K562 (cell line): ENCODE measurements at regions not wholly inside any gene's neighbourhood (a gene's known extent, or its start where the extent isn't known, plus 50 kb on each side); places are given as distances from the start of the nearest gene placed in this dataset.

Source experiments
- CHD1 ChIP-seq: fragments of 200-600 bp; sonication (generic); IDR thresholded peaks from one replicate; pipeline ENCODE4 v1.6.1; 2012; ENCODE audit warnings: mild to moderate bottlenecking, moderate library complexity, low read length, inconsistent platforms
- CXXC5 ChIP-seq: fragments of 250-450 bp; sonication (Bioruptor Pico); IDR thresholded peaks from 2 replicates; pipeline ENCODE4 v1.8.0; 2022; ENCODE audit warnings: inconsistent platforms, mild to moderate bottlenecking, moderate library complexity
- EHMT2 ChIP-seq: fragments of 450-650 bp; IDR thresholded peaks from 2 replicates; pipeline ENCODE4 v1.6.1; 2018; ENCODE audit warnings: antibody characterized with exemption
- ETS2 ChIP-seq: IDR thresholded peaks from 2 replicates; pipeline ENCODE4 v1.6.1; 2016; ENCODE audit warnings: borderline replicate concordance, missing genetic modification characterization, mild to moderate bottlenecking, moderate library complexity, missing compliant biosample characterization; ENCODE audit not compliant: poor library complexity, severe bottlenecking
- HOMEZ ChIP-seq: fragments of 250-450 bp; sonication (Bioruptor Pico); IDR thresholded peaks from 2 replicates; pipeline ENCODE4 v1.4.0; 2020; ENCODE audit warnings: mild to moderate bottlenecking, moderate library complexity
- NCOA2 ChIP-seq, 2 experiments: fragments of 450-650 bp; IDR thresholded peaks; 2 replicates each; pipeline ENCODE4 v1.6.1; 2018; ENCODE audit warnings: mild to moderate bottlenecking in 2 of 2, moderate library complexity in 1 of 2; ENCODE audit not compliant: partially characterized antibody in 2 of 2
- RAD21 ChIP-seq, 2 experiments: fragments of 250-450 bp in 1 of 2; fragments of 450-650 bp in 1 of 2; sonication (Bioruptor Pico) in 1 of 2; formaldehyde crosslinking in 1 of 2; IDR thresholded peaks in 1 of 2; conservative IDR thresholded peaks in 1 of 2; 2 replicates each; pipeline versions ENCODE4 v1.4.0 to v1.8.0; 2020 to 2022; ENCODE audit warnings: mild to moderate bottlenecking in 2 of 2, moderate library complexity in 1 of 2
- SIN3B ChIP-seq: fragments of 450-650 bp; IDR thresholded peaks from 2 replicates; pipeline ENCODE4 v1.6.1; 2017; ENCODE audit warnings: low read depth, mild to moderate bottlenecking, moderate library complexity
- SMC3 ChIP-seq: conservative IDR thresholded peaks from 2 replicates; pipeline ENCODE4 v1.6.1; 2011; ENCODE audit warnings: low read depth, low read length, improper control_type of control experiment; ENCODE audit not compliant: insufficient read depth
- YY1 ChIP-seq, 3 experiments: IDR thresholded peaks; 2 replicates each; pipeline ENCODE4 v1.6.1; 2011; ENCODE audit warnings: low read length in 2 of 3, mild to moderate bottlenecking in 2 of 3, moderate library complexity in 2 of 3, borderline replicate concordance in 1 of 3, control low read depth in 1 of 3, low read depth in 1 of 3; ENCODE audit not compliant: insufficient read depth in 3 of 3, insufficient replicate concordance in 2 of 3, control insufficient read depth in 1 of 3, insufficient read length in 1 of 3; ENCODE audit errors: extremely low read depth in 1 of 3
- ZNF398 ChIP-seq: fragments of 250-450 bp; sonication (Bioruptor Pico); IDR thresholded peaks from 2 replicates; pipeline ENCODE4 v1.8.0; 2021; ENCODE audit warnings: moderate library complexity, mild to moderate bottlenecking, inconsistent platforms
- TF ChIP-seq, protein P1 (sequence below): sonication (generic); formaldehyde crosslinking; IDR thresholded peaks from 2 replicates; pipeline ENCODE4 v1.8.0; 2022; ENCODE audit warnings: mild to moderate bottlenecking, low read depth, missing genetic modification reagents
- TF ChIP-seq, protein P2 (sequence below): sonication (generic); formaldehyde crosslinking; IDR thresholded peaks from 2 replicates; pipeline ENCODE4 v1.8.1; 2023; ENCODE audit warnings: mild to moderate bottlenecking, missing genetic modification reagents

- TF ChIP-seq CHD1 (no peak), SMC3 (no peak), RAD21 (CRISPR knock-in tag; conservative IDR thresholded peaks at IDR 0.05 in 1 of 2, IDR thresholded peaks at IDR 0.05 in 1 of 2) (no peak), HOMEZ (CRISPR knock-in tag) (no peak), YY1 (IDR thresholded peaks at IDR 0.05; ENCODE audit: borderline replicate concordance in 1 of 3, control insufficient read depth in 1 of 3, extremely low read depth in 1 of 3, insufficient read depth in 3 of 3, insufficient read length in 1 of 3, insufficient replicate concordance in 2 of 3, low read depth in 1 of 3, low read length in 2 of 3) (no peak), ETS2 (tag) (no peak), NCOA2 (IDR thresholded peaks at IDR 0.05; ENCODE audit: partially characterized antibody in 2 of 2) (no peak), EHMT2 (no peak), ZNF398 (CRISPR knock-in tag) (no peak), SIN3B (no peak), CXXC5 (CRISPR knock-in tag) (no peak)
- TF ChIP-seq, protein P1, sequence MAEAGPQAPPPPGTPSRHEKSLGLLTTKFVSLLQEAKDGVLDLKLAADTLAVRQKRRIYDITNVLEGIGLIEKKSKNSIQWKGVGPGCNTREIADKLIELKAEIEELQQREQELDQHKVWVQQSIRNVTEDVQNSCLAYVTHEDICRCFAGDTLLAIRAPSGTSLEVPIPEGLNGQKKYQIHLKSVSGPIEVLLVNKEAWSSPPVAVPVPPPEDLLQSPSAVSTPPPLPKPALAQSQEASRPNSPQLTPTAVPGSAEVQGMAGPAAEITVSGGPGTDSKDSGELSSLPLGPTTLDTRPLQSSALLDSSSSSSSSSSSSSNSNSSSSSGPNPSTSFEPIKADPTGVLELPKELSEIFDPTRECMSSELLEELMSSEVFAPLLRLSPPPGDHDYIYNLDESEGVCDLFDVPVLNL (CRISPR knock-in tag), result no peak
- TF ChIP-seq, protein P2, sequence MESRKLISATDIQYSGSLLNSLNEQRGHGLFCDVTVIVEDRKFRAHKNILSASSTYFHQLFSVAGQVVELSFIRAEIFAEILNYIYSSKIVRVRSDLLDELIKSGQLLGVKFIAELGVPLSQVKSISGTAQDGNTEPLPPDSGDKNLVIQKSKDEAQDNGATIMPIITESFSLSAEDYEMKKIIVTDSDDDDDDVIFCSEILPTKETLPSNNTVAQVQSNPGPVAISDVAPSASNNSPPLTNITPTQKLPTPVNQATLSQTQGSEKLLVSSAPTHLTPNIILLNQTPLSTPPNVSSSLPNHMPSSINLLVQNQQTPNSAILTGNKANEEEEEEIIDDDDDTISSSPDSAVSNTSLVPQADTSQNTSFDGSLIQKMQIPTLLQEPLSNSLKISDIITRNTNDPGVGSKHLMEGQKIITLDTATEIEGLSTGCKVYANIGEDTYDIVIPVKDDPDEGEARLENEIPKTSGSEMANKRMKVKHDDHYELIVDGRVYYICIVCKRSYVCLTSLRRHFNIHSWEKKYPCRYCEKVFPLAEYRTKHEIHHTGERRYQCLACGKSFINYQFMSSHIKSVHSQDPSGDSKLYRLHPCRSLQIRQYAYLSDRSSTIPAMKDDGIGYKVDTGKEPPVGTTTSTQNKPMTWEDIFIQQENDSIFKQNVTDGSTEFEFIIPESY (CRISPR knock-in tag), result no peak
These were observed 221.2 kb upstream of the STK26 start for GRCh38 chrX:131801911-131802310.
